HEK293 (cell line): ENCODE measurements at regions not wholly inside any gene's neighbourhood (a gene's known extent, or its start where the extent isn't known, plus 50 kb on each side); places are given as distances from the start of the nearest gene placed in this dataset.

ENCODE experiments used
- CTCF ChIA-PET: fragments of 350-600 bp; formaldehyde crosslinking; extraction: SDS; loops from one replicate; lab custom pipeline; 2021; ENCODE audit warnings: antibody characterized with exemption; lab: Yijun Ruan, JAX
- POLR2A ChIA-PET: fragments of 300-600 bp; formaldehyde crosslinking; extraction: SDS; loops from one replicate; lab custom pipeline; 2020; ENCODE audit warnings: antibody characterized with exemption, inconsistent platforms; lab: Yijun Ruan, JAX
- H3K27ac ChIP-seq: fragments of 200-500 bp; sonication (Bioruptor generic); 2 replicates; pipeline ENCODE4 v1.5.1; 2014; ENCODE audit warnings: low read depth, low read length, control low read depth, inconsistent platforms; ENCODE audit errors: extremely low read depth
- H3K36me3 ChIP-seq, 2 experiments: fragments of 200-500 bp in 1 of 2; sonication (Bioruptor generic) in 1 of 2; 1 replicate in 1 of 2; 2 replicates in 1 of 2; pipeline ENCODE4 v1.5.1; 2014 to 2017; ENCODE audit warnings: inconsistent platforms in 2 of 2, low read length in 2 of 2; ENCODE audit not compliant: control insufficient read depth in 2 of 2, insufficient read depth in 1 of 2
- H3K4me1 ChIP-seq: fragments of 200-500 bp; sonication (Bioruptor generic); 2 replicates; pipeline ENCODE4 v1.5.1; 2014; ENCODE audit warnings: mild to moderate bottlenecking, low read length, inconsistent platforms; ENCODE audit not compliant: control insufficient read depth, insufficient read depth
- H3K4me3 ChIP-seq: 2 replicates; pipeline ENCODE4 v1.5.1; 2011; ENCODE audit warnings: low read depth, mild to moderate bottlenecking, control low read depth, low read length, moderate library complexity
- H3K9me3 ChIP-seq: fragments of 200-500 bp; sonication (Bioruptor generic); 2 replicates; pipeline ENCODE4 v1.5.1; 2014; ENCODE audit warnings: low read depth, low read length, inconsistent platforms; ENCODE audit not compliant: control insufficient read depth, insufficient read depth
- ATF2 ChIP-seq: fragments of 450-650 bp; formaldehyde crosslinking; IDR thresholded peaks from 2 replicates; pipeline ENCODE4 v1.5.1; 2016; ENCODE audit warnings: missing biosample characterization, missing genetic modification characterization, low read depth
- CTCF ChIP-seq: fragments of 450-650 bp; formaldehyde crosslinking; IDR thresholded peaks from 2 replicates; pipeline ENCODE4 v1.5.1; 2016; ENCODE audit warnings: missing biosample characterization, missing genetic modification characterization
- KLF16 ChIP-seq: fragments of 450-650 bp; formaldehyde crosslinking; IDR thresholded peaks from 2 replicates; pipeline ENCODE4 v1.5.1; 2017; ENCODE audit warnings: missing biosample characterization, missing genetic modification characterization
- PRDM1 ChIP-seq: fragments of 450-650 bp; formaldehyde crosslinking; IDR thresholded peaks from 2 replicates; pipeline ENCODE4; 2016; ENCODE audit warnings: missing biosample characterization, missing genetic modification characterization
- SP2 ChIP-seq: fragments of 450-650 bp; formaldehyde crosslinking; IDR thresholded peaks from 2 replicates; pipeline ENCODE4 v1.5.1; 2016; ENCODE audit warnings: missing biosample characterization, missing genetic modification characterization
- SP7 ChIP-seq: fragments of 450-650 bp; formaldehyde crosslinking; IDR thresholded peaks from 2 replicates; pipeline ENCODE4 v1.5.1; 2016; ENCODE audit warnings: missing biosample characterization, missing genetic modification characterization
- ZFHX2 ChIP-seq: fragments of 450-650 bp; formaldehyde crosslinking; conservative IDR thresholded peaks from 2 replicates; pipeline ENCODE4 v1.5.1; 2016; ENCODE audit warnings: missing biosample characterization, missing genetic modification characterization
- ZFP41 ChIP-seq: fragments of 450-650 bp; formaldehyde crosslinking; IDR thresholded peaks from 2 replicates; pipeline ENCODE4 v1.5.1; 2016; ENCODE audit warnings: missing biosample characterization, missing genetic modification characterization, borderline replicate concordance
- ZFP69B ChIP-seq: fragments of 450-650 bp; formaldehyde crosslinking; IDR thresholded peaks from 2 replicates; pipeline ENCODE4 v1.5.1; 2016; ENCODE audit warnings: missing biosample characterization, missing genetic modification characterization
- ZNF148 ChIP-seq: fragments of 450-650 bp; formaldehyde crosslinking; IDR thresholded peaks from 2 replicates; pipeline ENCODE4 v1.5.0; 2017; ENCODE audit warnings: missing biosample characterization, missing genetic modification characterization, borderline replicate concordance
- ZNF202 ChIP-seq: fragments of 450-650 bp; formaldehyde crosslinking; IDR thresholded peaks from 2 replicates; pipeline ENCODE4 v1.5.1; 2016; ENCODE audit warnings: missing biosample characterization, missing genetic modification characterization, borderline replicate concordance
- ZNF274 ChIP-seq, 2 experiments: fragments of 200-500 bp in 1 of 2; fragments of 450-650 bp in 1 of 2; sonication (Bioruptor generic) in 1 of 2; formaldehyde crosslinking in 1 of 2; IDR thresholded peaks; 2 replicates each; pipeline versions ENCODE4 v1.5.1 to v1.6.1; 2014 to 2016; ENCODE audit warnings: borderline replicate concordance in 1 of 2, inconsistent platforms in 1 of 2, low read length in 1 of 2, missing biosample characterization in 1 of 2, missing genetic modification characterization in 1 of 2
- ZNF280D ChIP-seq: fragments of 450-650 bp; formaldehyde crosslinking; IDR thresholded peaks from 2 replicates; pipeline ENCODE4 v1.5.1; 2016; ENCODE audit warnings: missing biosample characterization, missing genetic modification characterization
- ZNF302 ChIP-seq: fragments of 450-650 bp; formaldehyde crosslinking; IDR thresholded peaks from 2 replicates; pipeline ENCODE4 v1.5.1; 2016; ENCODE audit warnings: missing biosample characterization, missing genetic modification characterization, low read depth
- ZNF350 ChIP-seq: fragments of 450-650 bp; formaldehyde crosslinking; IDR thresholded peaks from 2 replicates; pipeline ENCODE4 v1.5.0; 2017; ENCODE audit warnings: missing biosample characterization, mild to moderate bottlenecking, missing genetic modification characterization
- ZNF398 ChIP-seq: fragments of 450-650 bp; formaldehyde crosslinking; IDR thresholded peaks from 2 replicates; pipeline ENCODE4 v1.5.1; 2017; ENCODE audit warnings: missing biosample characterization, missing genetic modification characterization
- ZNF404 ChIP-seq: fragments of 450-650 bp; formaldehyde crosslinking; IDR thresholded peaks from 2 replicates; pipeline ENCODE4 v1.5.1; 2017; ENCODE audit warnings: missing biosample characterization, missing genetic modification characterization
- ZNF488 ChIP-seq: fragments of 450-650 bp; formaldehyde crosslinking; IDR thresholded peaks from 2 replicates; pipeline ENCODE4 v1.5.1; 2016; ENCODE audit warnings: missing biosample characterization, missing genetic modification characterization
- ZNF621 ChIP-seq: fragments of 450-650 bp; formaldehyde crosslinking; IDR thresholded peaks from 2 replicates; pipeline ENCODE4 v1.5.1; 2017; ENCODE audit warnings: missing biosample characterization, missing genetic modification characterization
- ZNF624 ChIP-seq: fragments of 450-650 bp; formaldehyde crosslinking; IDR thresholded peaks from 2 replicates; pipeline ENCODE4 v1.5.1; 2017; ENCODE audit warnings: missing biosample characterization, missing genetic modification characterization
- ZNF660 ChIP-seq: fragments of 450-650 bp; IDR thresholded peaks from 2 replicates; pipeline ENCODE4 v1.5.1; 2018; ENCODE audit warnings: missing biosample characterization, mild to moderate bottlenecking, missing genetic modification characterization
- ZNF677 ChIP-seq: fragments of 450-650 bp; IDR thresholded peaks from 2 replicates; pipeline ENCODE4 v1.5.0; 2018; ENCODE audit warnings: missing biosample characterization, mild to moderate bottlenecking, missing genetic modification characterization, moderate library complexity
- ZNF768 ChIP-seq: fragments of 450-650 bp; formaldehyde crosslinking; IDR thresholded peaks from 2 replicates; pipeline ENCODE4 v1.5.1; 2018; ENCODE audit warnings: missing biosample characterization, mild to moderate bottlenecking, missing genetic modification characterization
- ZNF843 ChIP-seq: fragments of 450-650 bp; formaldehyde crosslinking; IDR thresholded peaks from 2 replicates; pipeline ENCODE4 v1.5.1; 2016; ENCODE audit warnings: missing biosample characterization, missing genetic modification characterization

GRCh38 chr3:177826253-177826652, 629.0 kb upstream of the TBL1XR1 start:
- ChIA-PET CTCF (no interaction called here), POLR2A (no interaction called here)
- H3K9me3 ChIP-seq, result no peaks in the 10 kb centered on the region
- H3K4me1 ChIP-seq, result no peaks in the 10 kb centered on the region
- no peak overlapping the region for H3K4me3 ChIP-seq
- TF ChIP-seq ZNF302 (tag by site-specific recombination), result no peak
- TF ChIP-seq ZNF677, result no peak
- TF ChIP-seq ZFP69B (tag by site-specific recombination), result no peak
- no peak for TF ChIP-seq ZFP41 (tag by site-specific recombination)
- no peak for TF ChIP-seq ZNF280D (tag by site-specific recombination)
- no peak for TF ChIP-seq ZNF768 (tag by site-specific recombination)
- TF ChIP-seq ZNF350 (tag by site-specific recombination), result no peak
- no peak for TF ChIP-seq ZNF148 (tag by site-specific recombination)
- no peak for TF ChIP-seq ZNF202 (tag by site-specific recombination)
- TF ChIP-seq ZFHX2, result no peak
- no peak for TF ChIP-seq SP2 (tag by site-specific recombination)
- no peak for TF ChIP-seq ZNF660
- TF ChIP-seq SP7 (tag by site-specific recombination), result no peak
- TF ChIP-seq ZNF624 (tag by site-specific recombination), result no peak
- no peak for TF ChIP-seq ZNF404 (tag by site-specific recombination)
- TF ChIP-seq ZNF398 (tag by site-specific recombination), result no peak
- TF ChIP-seq ZNF274 (IDR thresholded peaks at IDR 0.05; ENCODE audit: low read length), result no peak
- TF ChIP-seq ZNF274 (tag by site-specific recombination; IDR thresholded peaks at IDR 0.05; ENCODE audit: borderline replicate concordance), result no peak
- TF ChIP-seq ZNF843 (tag by site-specific recombination), result no peak
- no peak overlapping the region for H3K27ac ChIP-seq
- H3K36me3 ChIP-seq, result no peaks in the 10 kb centered on the region

GRCh38 chr3:177827511-177828207, 630.4 kb upstream of the TBL1XR1 start:
- Histone ChIP-seq H3K4me1 (no peaks in the 10 kb centered on the region), H3K27ac (no peak overlapping the region), H3K9me3 (no peaks in the 10 kb centered on the region), H3K36me3 (no peaks in the 10 kb centered on the region), H3K4me3 (no peak overlapping the region)
- TF ChIP-seq ZNF621 (tag by site-specific recombination) (no peak), KLF16 (tag by site-specific recombination) (no peak), ATF2 (tag by site-specific recombination) (no peak), PRDM1 (tag by site-specific recombination) (peak; percentile 72), CTCF (tag by site-specific recombination) (no peak), ZNF488 (no peak)
- CTCF ChIA-PET, result no interaction called here
- POLR2A ChIA-PET, result no interaction called here
